NCI-H1048 (cell line): ENCODE measurements at regions not wholly inside any gene's neighbourhood (a gene's known extent, or its start where the extent isn't known, plus 50 kb on each side); places are given as distances from the start of the nearest gene placed in this dataset.

Experiments
- DNase-seq: peaks from one replicate; lab custom pipeline; 2025; lab: John Stamatoyannopoulos, UW

GRCh38 chr9:76557674-76558225 is 98.8 kb downstream of the GCNT1 start:
- DNase-seq, result no peak

DNA sequence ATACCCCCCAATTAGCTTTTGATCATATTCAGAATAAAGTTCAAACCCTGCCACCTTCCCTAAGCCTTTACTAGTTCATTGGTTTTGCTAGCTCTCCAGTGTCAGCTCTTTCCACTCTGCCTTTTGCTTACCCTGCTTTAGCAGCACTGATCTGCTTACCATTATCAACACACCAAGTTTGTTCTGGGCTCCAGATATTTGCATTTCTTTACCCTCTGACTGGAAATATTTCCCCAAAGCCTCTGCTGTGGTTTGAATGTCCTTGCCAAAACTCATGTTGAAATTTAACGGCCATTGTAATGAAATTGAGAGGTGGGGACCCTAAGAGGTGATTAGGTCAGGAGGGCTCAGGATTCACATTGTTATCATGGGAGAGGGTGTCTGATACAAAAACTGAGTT is 99.5 kb downstream of the GCNT1 start:
- no peak for DNase-seq

DNA sequence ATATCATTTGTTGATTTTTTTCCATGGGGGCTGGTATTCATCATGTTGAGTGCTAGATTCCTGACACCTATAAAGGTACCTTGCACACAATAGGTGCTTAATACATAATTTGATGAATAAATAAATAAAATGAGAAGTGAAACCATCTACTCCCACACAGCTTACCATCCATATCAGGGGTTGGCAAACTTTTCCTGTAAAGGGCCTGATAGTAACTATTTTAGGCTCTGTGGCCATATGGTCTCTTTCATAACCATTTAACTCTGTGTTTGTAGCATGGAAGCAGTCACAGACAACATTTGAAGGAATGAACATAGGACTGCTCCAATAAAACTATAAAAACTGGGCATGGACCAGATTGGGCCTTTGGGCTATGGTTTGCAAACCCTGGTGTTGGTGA is 100.3 kb downstream of the GCNT1 start:
- no peak for DNase-seq

GRCh38 chr9:76560481-76560922 is 101.5 kb downstream of the GCNT1 start:
- DNase-seq, result peak; percentile 52

GRCh38 chr9:76561050-76561713 is 102.2 kb downstream of the GCNT1 start:
- DNase-seq, result no peak
